ENCODE measurements at regions not wholly inside any gene's neighbourhood (a gene's known extent, or its start where the extent isn't known, plus 50 kb on each side); places are given as distances from the start of the nearest gene placed in this dataset.

- TF ChIP-seq TAF1 (IDR thresholded peaks at IDR 0.05; ENCODE audit: low read depth, low read length) = no peak
Observed at GRCh38 chr6:66897576-66897975, 1190.5 kb upstream of the EYS start (continued).

- Histone ChIP-seq H4K8ac (ENCODE audit: extremely low read depth, insufficient read depth, low read length) (no peak overlapping the region), H3K36me3 (ENCODE audit: control insufficient read depth in 2 of 4, insufficient read depth in 4 of 4, low read length in 3 of 4) (peaks cover 0 to 7% (median 0%) of the 10 kb centered on the region in 4 experiments; a peak in 1 of 8 replicates), H4K5ac (ENCODE audit: insufficient read length, low read depth, low read length) (no peak overlapping the region), H2BK120ac (replicated peaks; ENCODE audit: low read depth, low read length) (no peak overlapping the region), H2AFZ (ENCODE audit: low read length) (no peak overlapping the region), H3K79me1 (ENCODE audit: low read depth, low read length) (no peaks in the 10 kb centered on the region), H2BK12ac (ENCODE audit: low read depth, low read length) (no peak overlapping the region), H4K20me1 (replicated peaks in 1 of 2; ENCODE audit: control insufficient read depth in 1 of 2, insufficient read depth in 2 of 2, low read length in 2 of 2) (no peaks in the 10 kb centered on the region), H3K79me2 (ENCODE audit: control insufficient read depth in 1 of 2, insufficient read depth in 2 of 2, low read length in 2 of 2) (no peaks in the 10 kb centered on the region), H3K9ac (replicated peaks in 1 of 4; ENCODE audit: extremely low read depth in 1 of 4, low read depth in 3 of 4, low read length in 3 of 4) (no peak overlapping the region), H2BK20ac (ENCODE audit: low read length) (no peak overlapping the region), H3K4me2 (ENCODE audit: insufficient read depth in 1 of 2, low read depth in 2 of 2, low read length in 2 of 2) (no peak overlapping the region), H3K23ac (ENCODE audit: insufficient read length) (no peak overlapping the region), H3K14ac (ENCODE audit: insufficient read length) (no peak overlapping the region), H2BK5ac (ENCODE audit: low read depth, low read length) (no peak overlapping the region), H3K27me3 (replicated peaks in 1 of 4; ENCODE audit: control insufficient read depth in 3 of 4, extremely low read depth in 1 of 4, insufficient read depth in 3 of 4, low read length in 3 of 4) (no peaks in the 10 kb centered on the region), H4K91ac (replicated peaks; ENCODE audit: insufficient read length, low read length) (no peak overlapping the region), H2AK5ac (ENCODE audit: low read depth, low read length) (no peak overlapping the region), H3K27ac (ENCODE audit: low read depth, low read length) (no peak overlapping the region), H3K9me3 (ENCODE audit: insufficient read depth in 2 of 2, low read depth in 1 of 2, low read length in 1 of 2) (peaks cover 15 to 24% of the 10 kb centered on the region in 2 experiments), H3K4me1 (replicated peaks in 1 of 4; ENCODE audit: control insufficient read depth in 3 of 4, insufficient read depth in 4 of 4, low read length in 3 of 4) (no peaks in the 10 kb centered on the region), H3K4me3 (ENCODE audit: extremely low read depth in 1 of 4, insufficient read depth in 2 of 4, low read depth in 3 of 4, low read length in 4 of 4) (no peak overlapping the region), H3K23me2 (ENCODE audit: low read depth, low read length) (no peaks in the 10 kb centered on the region), H2BK15ac (ENCODE audit: low read length) (no peak overlapping the region), H3K56ac (replicated peaks; ENCODE audit: insufficient read length, low read depth, low read length) (no peak overlapping the region), H3K4ac (replicated peaks; ENCODE audit: insufficient read length, low read depth, low read length) (no peak overlapping the region), H3K18ac (ENCODE audit: extremely low read depth, low read length) (no peak overlapping the region)
- CTCF ChIA-PET (ENCODE audit: partially characterized antibody) = no interaction called here
- TF ChIP-seq CEBPB (IDR thresholded peaks at IDR 0.05; ENCODE audit: low read depth, low read length) (no peak), CHD1 (IDR thresholded peaks at IDR 0.05; ENCODE audit: low read depth, low read length) (no peak), HDAC2 (IDR thresholded peaks at IDR 0.05; ENCODE audit: borderline replicate concordance in 1 of 2, low read depth in 2 of 2, low read length in 2 of 2) (no peak)
- 100% methylated on average over 5 of the region's 5 CpGs; no CpG with 5 or more reads in 1 of the 2 experiments for WGBS, 2 experiments (ENCODE audit: extremely low coverage in 1 of 2, insufficient coverage in 1 of 2, insufficient read length in 1 of 2, insufficient replicate concordance in 2 of 2, low coverage in 1 of 2, low lambda C conversion rate in 2 of 2, missing lambda C conversion rate in 1 of 2)
- DNase-seq (ENCODE audit: low read depth in 1 of 2, low spot score in 2 of 2) (no peak), FAIRE-seq (no peak)
- POLR2A ChIA-PET (ENCODE audit: partially characterized antibody) = no interaction called here
Observed at GRCh38 chr6:66896415-66896814, 1189.4 kb upstream of the EYS start.

All from H1 (cell line).